Heart left ventricle (tissue), 16 donors: ENCODE measurements at regions not wholly inside any gene's neighbourhood (a gene's known extent, or its start where the extent isn't known, plus 50 kb on each side); places are given as distances from the start of the nearest gene placed in this dataset.
A peak's percentile ranks its signal among the peaks of the same experiment; 100 is the strongest.
"Not testable (repeated sequence)": the region's sequence is repeated elsewhere in the genome, so short reads cannot be mapped to it uniquely, and the experiment has no call there.

Experiments
- ATAC-seq, 4 donors: fragments of 200-7000 bp; cut with Tn5 transposase; one replicate each; pipeline ENCODE4 v1.9.1; 2020 to 2022; ENCODE audit warnings: moderate library complexity in 4 of 4, mild to moderate bottlenecking in 3 of 4, moderate number of reproducible peaks in 1 of 4
- DNase-seq, 5 donors: peaks; one replicate each; pipeline ENCODE4 v3.0.0-alpha.2; 2020
- H3K27ac ChIP-seq, 12 donors: fragments of 200-600 bp; sonication (generic) in 4 of 12; one replicate each; pipeline versions ENCODE4 v1.5.0 to v1.8.0; 2016 to 2022; ENCODE audit warnings: mild to moderate bottlenecking in 2 of 12
- H3K27me3 ChIP-seq, 9 donors: fragments of 200-600 bp; sonication (generic) in 2 of 9; one replicate each; pipeline versions ENCODE4 v1.5.1 to v1.8.0; 2016 to 2022; ENCODE audit warnings: mild to moderate bottlenecking in 3 of 9
- H3K36me3 ChIP-seq, 9 donors: fragments of 200-600 bp; sonication (generic) in 2 of 9; one replicate each; pipeline versions ENCODE4 v1.5.0 to v1.8.0; 2018 to 2022; ENCODE audit warnings: mild to moderate bottlenecking in 2 of 9
- H3K4me1 ChIP-seq, 12 donors: fragments of 200-600 bp; sonication (generic) in 4 of 12; one replicate each; pipeline versions ENCODE4 v1.5.0 to v1.8.0; 2016 to 2022; ENCODE audit warnings: mild to moderate bottlenecking in 3 of 12
- H3K4me3 ChIP-seq, 12 donors: fragments of 200-600 bp; sonication (generic) in 4 of 12; one replicate each; pipeline versions ENCODE4 v1.5.0 to v1.8.0; 2017 to 2022; ENCODE audit warnings: mild to moderate bottlenecking in 9 of 12, moderate library complexity in 4 of 12
- H3K9me3 ChIP-seq, 12 donors: fragments of 200-600 bp; sonication (generic) in 4 of 12; one replicate each; pipeline versions ENCODE4 v1.5.0 to v1.8.0; 2016 to 2022; ENCODE audit warnings: mild to moderate bottlenecking in 1 of 12
- CTCF ChIP-seq, 12 donors: fragments of 200-600 bp; sonication (generic) in 4 of 12; IDR thresholded peaks; one replicate each; pipeline versions ENCODE4 v1.5.0 to v1.8.0; 2018 to 2022; ENCODE audit warnings: antibody characterized with exemption in 12 of 12, mild to moderate bottlenecking in 5 of 12
- POLR2A ChIP-seq, 2 donors: fragments of 450-650 bp; IDR thresholded peaks; one replicate each; pipeline ENCODE4 v1.6.1; 2017; ENCODE audit warnings: antibody characterized with exemption in 2 of 2, mild to moderate bottlenecking in 2 of 2, moderate library complexity in 2 of 2
- WGBS, 4 donors: extraction: QIAGEN DNeasy Blood & Tissue Kit in 2 of 4; methylation state at CpG; one replicate each; pipeline versions ENCODE4 v1.1.5 to v1.1.7; 2013 to 2018; 5-methylcytosine and 5-hydroxymethylcytosine counted together
- intact Hi-C, 10 donors: fragments of 100-400 bp; cut with DNase I; formaldehyde crosslinking; loops; one replicate each; pipeline versions ENCODE4 v1.11.1 to v1.14.2; 2022
- donor health status: ischemic (EF 13 %, LVEDD 7.1; RV severe dilation, severe dysfunction).
- donor health status: healthy with polysubstance abuse.
- donor health status: DM: no; HTN: yes; CAD: no.
- donor health status: DM: no; HTN: no; CAD: no.
- donor health status: ischemic (EF 25% LVEDD 6.9; RV normal size, moderate dysfunction).
- donor health status: ischemic (EF 25% LVEDD 5.7; RV mildly dilated, moderate dysfunction).
- donor health status: healthy.
- donor health status: DM: yes; HTN: yes; CAD: no.
- donor health status: ischemic (EF 35%, LVEDD 5.7; RV mildly dilated, moderate dysfunction).
- donor health status: nonischemic (EF 11% LVEDD 7.7; RV severe dilation, severe dysfunction).
- donor health status: DM: yes; HTN: yes; CAD: no.
- donor health status: PGD.
- donor health status: ischemic (EF 29% LVEDD 5.4; RV normal size, mild dysfunction).
- donor health status: nonischemic (EF 23%, LVEDD 6.1; RV moderate dilation, normal function).

DNA sequence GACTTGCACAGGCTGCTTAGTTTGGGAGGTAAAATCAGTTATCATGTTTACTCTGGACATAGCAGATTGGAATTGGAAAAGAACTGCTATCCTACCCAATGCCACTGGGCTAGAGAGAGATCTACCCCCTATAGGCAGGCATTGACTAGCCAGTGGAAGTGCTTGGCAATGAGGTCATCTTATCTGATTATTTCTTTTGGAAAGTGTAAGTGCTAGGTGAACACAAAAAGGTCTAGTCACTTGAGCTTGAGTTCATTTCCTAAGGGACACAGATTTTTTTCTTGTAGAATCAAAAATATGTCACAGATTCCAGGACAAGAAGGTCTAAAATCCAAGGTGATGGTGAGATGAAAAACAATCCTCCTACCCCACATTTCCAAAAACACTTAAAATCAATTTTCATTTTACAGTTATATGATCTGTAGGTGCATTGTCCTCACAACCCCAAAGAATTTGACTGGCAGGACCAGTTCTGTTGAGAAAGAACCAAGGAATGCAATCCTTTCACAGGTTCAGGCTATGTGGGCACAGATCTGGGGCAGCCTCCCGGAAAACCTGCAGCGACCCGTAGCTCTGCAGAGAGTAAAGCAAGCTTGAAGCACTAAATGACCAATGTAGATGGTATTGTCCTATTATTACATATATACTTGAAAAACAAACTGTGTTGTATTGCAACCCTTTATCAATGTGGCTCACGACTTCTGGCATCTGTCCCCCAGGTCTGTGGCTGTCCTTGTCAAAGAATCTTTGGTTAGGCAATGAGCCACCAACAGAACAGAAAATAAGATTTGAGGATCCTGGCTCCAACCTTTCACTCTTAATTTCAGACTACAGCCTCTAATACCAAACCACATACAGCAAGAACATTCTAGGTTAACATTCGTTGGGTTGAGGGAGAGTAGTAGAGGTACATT, 67.3 kb upstream of the ADTRP start:
- intact Hi-C loops = no loop called here
- Histone ChIP-seq H3K27ac (no peak overlapping the region), H3K27me3 (no peaks in the 10 kb centered on the region), H3K9me3 (no peaks in the 10 kb centered on the region), H3K4me3 (no peak overlapping the region), H3K4me1 (no peaks in the 10 kb centered on the region), H3K36me3 (no peaks in the 10 kb centered on the region)
- DNase-seq (no peak), ATAC-seq (no peak)
- TF ChIP-seq POLR2A (IDR thresholded peaks at IDR 0.05) = no peak
- no peak for TF ChIP-seq CTCF (IDR thresholded peaks at IDR 0.05)
- WGBS, 4 donors = 85 to 91% (median 89%) methylated on average over 5 of the region's 5 CpGs

DNA sequence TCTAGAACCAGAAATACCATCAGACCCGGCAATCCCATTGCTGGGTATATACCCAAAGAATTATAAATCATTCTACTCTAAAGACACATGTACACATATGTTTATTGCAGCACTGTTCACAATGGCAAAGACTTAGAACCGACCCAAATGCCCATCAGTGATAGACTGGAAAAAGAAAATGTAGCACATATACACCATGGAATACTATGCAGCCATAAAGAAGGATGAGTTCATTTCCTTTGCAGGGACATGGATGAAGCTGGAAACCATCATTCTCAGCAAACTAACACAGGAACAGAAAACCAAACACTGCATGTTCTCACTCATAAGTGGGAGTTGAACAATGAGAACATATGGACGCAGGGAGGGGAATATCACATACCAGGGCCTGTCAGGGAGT, 64.2 kb upstream of the ADTRP start:
- H3K36me3 ChIP-seq, DNase-seq, intact Hi-C loops, H3K27me3 ChIP-seq, H3K4me3 ChIP-seq, ATAC-seq, H3K4me1 ChIP-seq, H3K9me3 ChIP-seq, H3K27ac ChIP-seq: not testable (repeated sequence)
- 91 to 99% (median 92%) methylated on average over 3 of the region's 3 CpGs for WGBS, 4 donors

GRCh38 chr6:11835065-11835464, 56.5 kb upstream of the ADTRP start:
- no peak overlapping the region for H3K27ac ChIP-seq
- TF ChIP-seq POLR2A (IDR thresholded peaks at IDR 0.05) (no peak), CTCF (IDR thresholded peaks at IDR 0.05) (no peak)
- intact Hi-C loops = no loop called here
- H3K4me3 ChIP-seq = no peak overlapping the region
- DNase-seq (peak in 3 of 5 donors; percentile 32 to 44 (median 33)), ATAC-seq (peak; percentile 77 to 95 (median 88))
- H3K27me3 ChIP-seq = no peaks in the 10 kb centered on the region
- peaks cover 0 to 8% (median 0%) of the 10 kb centered on the region in 12 donors for H3K9me3 ChIP-seq
- H3K36me3 ChIP-seq = no peaks in the 10 kb centered on the region
- peaks cover 0 to 13% (median 5%) of the 10 kb centered on the region in 12 donors for H3K4me1 ChIP-seq
- 24 to 40% (median 32%) methylated on average over 2 of the region's 2 CpGs for WGBS, 4 donors

DNA sequence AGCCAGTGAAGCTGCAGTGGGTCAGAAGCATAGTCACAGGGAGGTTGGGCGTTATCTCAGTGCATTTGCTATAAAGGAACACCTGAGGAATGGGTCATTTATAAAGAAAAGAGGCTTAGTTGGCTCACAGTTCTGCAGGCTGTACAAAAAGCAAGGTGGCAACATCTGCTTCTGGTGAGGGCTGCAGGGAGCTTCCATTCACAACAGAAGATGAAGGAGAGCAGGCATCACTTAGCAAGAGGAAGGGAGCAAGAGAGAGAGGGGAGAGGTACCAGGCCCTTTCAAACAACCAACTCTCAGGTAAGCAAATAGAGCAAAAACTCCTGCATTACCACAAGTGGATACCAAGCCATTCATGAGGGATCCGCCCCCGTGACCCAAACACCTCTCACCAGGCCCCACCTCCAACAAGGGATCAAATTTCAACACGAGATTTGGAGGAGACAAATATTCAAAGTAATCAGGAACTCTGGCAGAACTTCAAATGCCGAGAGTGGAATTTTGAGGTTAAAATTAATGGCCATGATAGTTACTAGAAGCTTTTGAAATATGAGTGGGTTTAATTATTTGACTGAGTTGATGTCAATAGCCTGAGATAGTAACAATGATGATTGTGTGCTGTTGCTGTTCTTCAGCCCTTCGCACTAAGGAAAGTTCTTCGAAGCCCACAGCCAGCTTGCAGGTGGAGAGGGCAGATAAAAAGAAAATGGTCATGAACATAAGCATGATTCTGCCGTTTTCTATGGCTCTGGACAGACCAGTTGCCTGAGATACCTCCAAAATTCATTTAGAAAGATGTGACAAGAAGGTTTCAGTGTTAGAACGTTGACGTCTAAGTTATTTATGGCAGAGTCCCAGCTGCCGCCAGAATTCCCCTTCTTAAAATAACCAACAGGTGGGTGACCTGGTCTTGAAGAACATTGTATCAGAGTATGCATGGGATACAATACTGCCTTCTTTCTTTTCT, 55.3 kb upstream of the ADTRP start:
- no peak overlapping the region for H3K4me3 ChIP-seq
- H3K36me3 ChIP-seq = no peaks in the 10 kb centered on the region
- ATAC-seq (peak in 2 of 4 donors; percentile 41 to 66), DNase-seq (no peak)
- peaks cover 0 to 4% (median 0%) of the 10 kb centered on the region in 12 donors for H3K9me3 ChIP-seq
- intact Hi-C loops = no loop called here
- no peaks in the 10 kb centered on the region for H3K27me3 ChIP-seq
- peaks cover 0 to 13% (median 5%) of the 10 kb centered on the region in 12 donors for H3K4me1 ChIP-seq
- TF ChIP-seq CTCF (IDR thresholded peaks at IDR 0.05) (no peak), POLR2A (IDR thresholded peaks at IDR 0.05) (no peak)
- no peak overlapping the region for H3K27ac ChIP-seq
- 39 to 54% (median 49%) methylated on average over 11 of the region's 11 CpGs for WGBS, 4 donors
